GM19023 (cell line): ENCODE measurements at regions not wholly inside any gene's neighbourhood (a gene's known extent, or its start where the extent isn't known, plus 50 kb on each side); places are given as distances from the start of the nearest gene placed in this dataset.

ENCODE experiments used
- ATAC-seq: cut with Tn5 transposase; IDR thresholded peaks from one replicate; pipeline ENCODE4 v1.9.1; 2021; ENCODE audit warnings: mild to moderate bottlenecking, moderate library complexity; ENCODE audit not compliant: unreplicated experiment

DNA sequence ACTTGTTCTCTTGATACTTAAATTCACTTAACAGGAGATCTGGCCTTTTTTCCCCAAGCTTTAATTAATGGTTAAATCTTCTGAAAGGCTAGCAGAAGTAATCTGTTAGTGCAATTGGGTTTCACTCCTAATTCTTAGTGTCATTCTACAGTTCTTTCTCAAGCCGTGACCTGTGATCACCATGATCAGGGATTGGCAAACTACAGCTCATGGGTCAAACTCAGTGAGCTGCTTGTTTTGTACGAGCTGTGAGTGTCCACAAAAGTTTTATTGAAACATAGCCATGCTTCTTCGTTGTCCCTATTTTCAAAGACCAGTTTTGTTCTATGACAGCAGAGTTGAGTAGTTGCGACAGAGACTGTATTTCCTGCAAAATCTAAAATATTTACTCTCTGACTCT is 109.4 kb upstream of the KCNJ15 start:
- no peak for ATAC-seq

DNA sequence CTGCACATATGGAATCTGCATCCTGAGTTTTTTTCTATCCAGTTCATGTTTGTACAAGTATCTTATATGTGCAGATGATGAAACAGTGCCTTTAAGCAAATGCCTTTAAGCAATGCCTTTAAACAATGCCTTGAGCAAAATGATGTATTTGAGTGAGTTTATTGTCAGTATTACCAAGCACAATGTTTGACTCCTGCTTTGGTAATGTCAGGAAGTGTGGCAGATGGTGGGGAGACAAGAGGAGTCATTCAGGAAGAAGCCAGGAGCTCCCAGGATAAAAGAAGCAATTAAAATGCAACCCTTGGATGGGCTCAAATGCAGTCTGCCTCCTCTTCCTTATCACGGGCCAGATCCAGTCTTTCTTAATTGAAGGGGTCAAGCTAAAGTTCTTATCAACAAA is 108.7 kb upstream of the KCNJ15 start:
- no peak for ATAC-seq

GRCh38 chr21:38151021-38151645 is 105.7 kb upstream of the KCNJ15 start:
- no peak for ATAC-seq

DNA sequence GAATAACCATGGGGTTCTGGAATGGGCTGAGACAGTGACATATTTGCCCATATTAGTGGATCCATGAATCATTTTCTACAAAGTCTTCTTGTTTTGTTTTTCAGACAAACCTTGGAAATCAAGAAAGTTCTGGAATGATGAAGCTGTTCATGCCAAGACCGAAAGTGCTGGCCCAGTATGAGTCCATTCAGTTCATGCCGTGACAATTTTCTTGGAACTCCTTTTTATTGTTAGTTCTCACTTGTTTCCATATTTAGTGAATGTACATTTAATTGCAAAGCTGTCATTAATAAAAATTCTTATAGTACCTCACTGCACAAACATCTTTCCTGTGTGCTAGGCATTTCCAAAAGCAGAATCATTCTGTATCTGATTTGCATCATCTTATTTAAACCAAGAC is 100.6 kb upstream of the KCNJ15 start:
- no peak for ATAC-seq

- no peak for ATAC-seq
Measured at GRCh38 chr21:38159355-38159754, 97.4 kb upstream of the KCNJ15 start.

- no peak for ATAC-seq
Measured at GRCh38 chr21:38165466-38166172, 91.2 kb upstream of the KCNJ15 start.

GRCh38 chr21:38166173-38166535 is 90.6 kb upstream of the KCNJ15 start:
- ATAC-seq: no peak

GRCh38 chr21:38167345-38167744 is 89.4 kb upstream of the KCNJ15 start:
- ATAC-seq: no peak

GRCh38 chr21:38170283-38170682 is 86.5 kb upstream of the KCNJ15 start:
- no peak for ATAC-seq

DNA sequence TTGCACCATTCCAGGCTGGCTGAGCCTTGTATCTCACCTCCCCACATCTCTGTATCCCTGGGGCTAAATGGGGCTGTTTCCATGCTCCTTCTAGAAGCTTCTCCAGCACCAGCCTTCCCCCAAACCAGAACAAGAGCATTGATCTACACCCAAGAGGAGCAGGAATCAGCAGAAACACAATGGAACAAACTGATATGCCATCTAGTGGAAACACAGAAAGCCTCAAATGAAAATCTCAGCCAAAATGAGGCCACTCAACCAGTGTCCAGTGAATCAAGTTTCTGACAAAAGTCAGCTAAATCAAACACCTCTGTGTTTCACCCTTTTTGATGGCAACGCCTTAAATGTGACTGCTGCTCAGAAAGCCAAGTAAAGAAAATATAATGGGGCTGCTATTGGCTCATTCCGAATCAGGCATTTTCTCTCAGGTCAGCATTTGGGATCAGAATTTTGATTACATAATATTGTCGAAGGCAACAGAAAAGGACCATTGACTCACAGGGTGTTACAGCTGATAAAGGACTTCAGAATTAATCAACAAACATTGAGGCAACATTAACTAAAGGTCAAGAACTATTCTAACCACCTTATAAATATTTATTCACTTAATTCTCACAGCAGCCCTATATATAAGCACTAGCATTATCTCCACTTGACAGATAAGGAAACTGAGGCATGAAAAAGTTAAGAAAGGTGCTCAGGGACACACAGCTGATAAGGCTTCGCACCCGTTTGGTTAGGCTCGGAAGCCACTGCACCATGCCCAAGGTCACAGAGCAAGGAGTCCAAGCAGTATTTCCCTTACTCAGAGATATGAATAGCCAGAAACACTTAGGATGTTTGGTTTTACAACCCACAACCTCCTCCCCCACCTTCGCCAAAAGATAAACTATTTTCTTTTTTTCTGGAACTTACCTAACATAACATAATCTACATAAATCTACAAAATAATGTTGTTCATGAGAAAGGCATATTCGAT is 85.8 kb upstream of the KCNJ15 start:
- ATAC-seq: no peak

DNA sequence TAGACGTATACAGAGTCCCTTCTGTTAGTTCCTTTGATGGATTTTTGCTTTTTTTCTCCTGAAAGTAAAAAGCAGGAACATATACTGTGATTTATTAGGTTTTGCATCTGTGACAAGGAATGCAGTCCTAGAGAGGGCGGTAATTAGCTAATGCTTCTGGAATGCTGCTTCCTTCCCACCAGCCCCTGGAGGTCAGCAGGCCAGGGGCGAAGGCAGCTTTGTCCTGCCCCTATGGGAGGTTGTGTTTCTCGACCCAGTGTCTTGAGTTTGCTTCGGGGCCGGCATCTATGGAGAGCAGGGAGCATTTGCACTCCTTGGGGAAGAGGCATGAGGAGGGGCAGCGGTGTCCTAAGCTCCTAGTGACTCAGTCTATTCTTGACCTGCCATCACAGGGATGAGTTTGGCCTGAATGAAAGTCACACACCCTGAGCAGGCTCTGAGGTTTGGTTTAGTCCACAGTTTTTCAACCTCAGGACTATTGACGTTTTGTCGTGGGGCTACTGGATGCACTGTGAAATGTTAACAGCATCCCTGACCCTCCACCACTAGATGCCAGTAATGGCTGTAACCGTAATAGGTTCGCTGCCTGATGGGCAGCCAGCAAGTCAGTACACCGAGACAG is 85.0 kb upstream of the KCNJ15 start:
- no peak for ATAC-seq

GRCh38 chr21:38173276-38174035 is 83.3 kb upstream of the KCNJ15 start:
- no peak for ATAC-seq

DNA sequence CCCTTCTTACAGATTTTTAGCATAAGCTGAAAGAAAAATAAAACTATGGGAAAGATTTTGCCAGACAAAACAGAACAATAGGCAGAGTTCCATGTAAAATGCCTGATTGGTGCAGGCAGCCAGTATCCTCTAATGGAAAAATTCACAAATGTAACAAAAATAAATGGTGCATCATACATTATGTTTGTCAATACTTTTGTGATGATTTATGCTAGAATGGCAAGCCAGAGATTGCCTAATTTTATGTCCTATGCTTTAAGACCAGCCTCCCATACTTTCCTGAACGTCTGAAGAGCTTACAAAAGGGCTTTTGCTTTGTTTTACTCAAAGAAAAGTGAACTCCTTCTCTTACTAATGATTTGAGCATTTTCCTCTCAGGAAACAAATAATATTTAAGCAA is 81.5 kb upstream of the KCNJ15 start:
- no peak for ATAC-seq

DNA sequence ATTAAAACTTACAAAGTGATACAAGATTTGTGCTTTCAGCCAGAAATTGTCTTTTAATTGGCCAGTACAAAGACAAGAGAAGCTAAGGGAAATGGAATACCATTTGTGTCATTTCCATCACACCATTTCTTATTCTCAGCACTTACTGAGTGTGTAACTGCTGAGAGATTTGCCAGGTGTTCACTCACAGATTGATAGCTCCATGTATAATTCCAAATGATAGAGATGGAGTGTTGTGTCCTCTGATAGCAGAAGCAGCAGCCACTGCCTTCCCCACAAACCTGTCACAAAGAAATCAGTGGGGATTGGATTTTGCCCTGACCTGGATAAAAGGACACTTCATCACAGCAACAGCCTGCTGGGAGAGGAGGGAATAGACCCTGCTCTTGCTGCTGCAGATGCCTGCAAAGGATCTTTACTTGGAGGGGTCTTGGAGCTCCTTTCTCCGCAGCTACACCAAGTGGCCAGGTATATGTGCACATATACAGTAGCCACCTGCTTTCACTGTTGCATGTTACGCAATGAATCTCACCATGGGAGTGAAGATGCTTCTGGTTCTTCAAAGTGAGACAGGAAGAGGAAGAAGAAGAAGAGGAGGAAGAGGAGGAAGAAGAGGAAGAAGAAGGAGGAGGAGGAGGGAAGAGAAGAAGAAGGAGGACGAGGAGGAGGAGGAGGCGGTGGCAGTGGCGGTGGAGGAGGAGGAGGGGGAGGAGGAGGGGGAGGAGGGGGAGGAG is 78.7 kb upstream of the KCNJ15 start:
- ATAC-seq: no peak

DNA sequence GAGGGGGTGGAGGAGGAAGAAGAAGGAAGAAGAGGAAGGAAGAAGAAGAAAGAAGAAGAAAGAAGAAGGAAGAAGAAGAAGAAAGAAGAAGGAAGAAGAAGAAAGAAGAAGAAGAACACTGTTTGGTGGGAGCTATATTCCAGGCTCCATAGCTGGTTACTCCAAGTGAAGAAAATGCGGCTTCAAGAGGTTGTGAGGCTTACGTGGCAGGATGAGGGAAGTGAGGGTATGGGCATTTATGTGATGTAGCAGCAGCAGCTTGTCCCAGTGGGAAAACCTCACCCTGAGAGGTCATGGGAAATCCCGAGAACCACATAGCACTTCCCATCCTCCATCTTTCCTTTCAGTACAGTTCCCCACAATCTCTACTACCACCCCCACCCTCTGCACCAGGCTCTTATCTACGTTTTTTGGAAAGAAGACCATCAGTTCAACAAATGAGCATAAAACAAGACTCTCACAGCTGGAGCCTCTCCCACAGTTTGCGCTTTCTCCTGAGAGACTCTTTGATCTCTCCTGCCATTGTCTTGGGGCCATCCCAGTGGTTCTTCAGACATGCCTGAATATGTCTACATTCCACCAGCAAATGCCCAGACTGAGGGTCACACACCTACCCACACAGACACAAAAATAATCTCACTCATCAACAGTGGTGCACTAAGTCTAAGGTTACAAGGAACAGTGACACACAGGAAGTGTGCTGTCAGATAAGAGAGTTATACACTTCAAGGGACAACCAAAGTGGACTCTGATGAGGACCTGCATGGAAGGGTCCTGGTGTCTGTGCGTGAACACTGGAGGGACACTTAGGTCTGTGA is 77.9 kb upstream of the KCNJ15 start:
- ATAC-seq: no peak

DNA sequence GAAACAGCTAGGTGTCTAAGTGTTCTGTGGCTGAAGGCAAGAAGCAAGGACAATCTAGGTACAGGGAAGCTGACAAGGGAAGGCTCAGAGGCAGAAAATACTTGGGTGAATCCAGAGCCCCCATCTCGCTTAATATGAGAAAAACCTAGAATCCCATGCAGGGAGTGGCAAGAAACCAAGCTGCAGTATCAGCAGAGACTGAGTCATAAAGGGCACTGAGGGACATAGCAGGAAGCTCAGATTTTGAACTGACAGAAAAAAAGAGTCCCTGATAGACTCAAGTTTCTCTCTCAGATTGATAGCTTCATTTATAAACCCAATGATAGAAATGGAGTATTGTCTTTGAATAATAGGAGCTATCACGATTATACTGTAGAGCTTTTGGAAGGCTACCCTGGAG is 77.3 kb upstream of the KCNJ15 start:
- ATAC-seq: no peak

GRCh38 chr21:38181096-38181495 is 75.7 kb upstream of the KCNJ15 start:
- no peak for ATAC-seq

- no peak for ATAC-seq
Measured at GRCh38 chr21:38182370-38182985, 74.3 kb upstream of the KCNJ15 start.

GRCh38 chr21:38183961-38184360 is 72.8 kb upstream of the KCNJ15 start:
- ATAC-seq: no peak
